T-helper 17 cell (primary cell): ENCODE measurements at regions not wholly inside any gene's neighbourhood (a gene's known extent, or its start where the extent isn't known, plus 50 kb on each side); places are given as distances from the start of the nearest gene placed in this dataset.

ENCODE experiments used
- ATAC-seq: fragments of 150-1000 bp; cut with Tn5 transposase; 2 replicates; pipeline ENCODE4 v1.10.0; 2021; ENCODE audit warnings: mild to moderate bottlenecking, moderate library complexity
- DNase-seq, 3 donors: peaks; one replicate each; pipeline versions ENCODE4 v3.0.0 to v3.0.0-alpha.2; 2020 to 2021
- H3K9me3 ChIP-seq: one replicate; pipeline ENCODE4 v1.7.0; 2013; ENCODE audit warnings: low read length, mild to moderate bottlenecking; ENCODE audit not compliant: control insufficient read depth, poor library complexity, severe bottlenecking
- H3K27ac Mint-ChIP-seq: one replicate; pipeline ENCODE4 v1.8.0; 2022; ENCODE audit warnings: mild to moderate bottlenecking, moderate library complexity, mixed read lengths
- H3K27me3 Mint-ChIP-seq: one replicate; pipeline ENCODE4 v1.8.0; 2022; ENCODE audit warnings: mixed read lengths
- H3K36me3 Mint-ChIP-seq: one replicate; pipeline ENCODE4 v1.8.0; 2022; ENCODE audit warnings: low read depth, mixed read lengths
- H3K4me1 Mint-ChIP-seq: one replicate; pipeline ENCODE4 v1.8.0; 2022; ENCODE audit warnings: mild to moderate bottlenecking, mixed read lengths
- H3K4me3 Mint-ChIP-seq: one replicate; pipeline ENCODE4 v1.8.0; 2022; ENCODE audit warnings: mild to moderate bottlenecking, moderate library complexity, mixed read lengths

DNA sequence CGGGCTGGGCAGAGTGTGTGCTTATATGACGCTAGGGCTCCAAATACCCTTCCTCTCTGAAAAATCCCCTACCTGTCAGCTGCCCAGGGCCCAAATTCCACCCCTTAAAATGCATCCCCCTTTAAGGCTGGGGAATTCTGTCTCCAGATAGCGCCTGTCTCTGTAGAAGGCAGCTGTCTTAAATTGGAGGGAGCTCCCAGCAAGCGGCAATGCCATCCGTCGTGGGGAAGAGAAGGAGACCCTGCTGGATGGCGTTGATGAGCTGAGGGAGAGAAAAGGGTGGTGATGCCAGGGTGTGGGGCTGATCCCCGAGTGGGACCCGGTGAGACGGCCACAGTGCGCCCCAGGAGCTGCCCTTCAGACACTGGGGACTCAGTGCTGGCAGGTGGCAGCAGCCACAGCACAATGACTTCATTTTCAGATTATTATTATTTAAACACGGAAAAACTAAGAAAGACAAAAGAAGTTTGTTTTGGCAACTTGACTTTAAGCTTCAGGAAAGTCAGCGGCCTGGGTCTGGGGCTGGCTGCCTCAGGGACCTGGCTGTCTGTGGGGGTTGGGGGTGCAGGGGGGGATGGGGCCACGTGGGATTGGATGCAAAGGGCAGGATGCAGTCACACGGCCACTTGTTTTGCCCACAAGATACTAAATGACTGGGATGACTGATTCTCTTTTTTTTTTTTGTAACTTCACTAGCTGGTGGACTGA, 152.8 kb downstream of the TFCP2L1 start:
- no peaks in the 10 kb centered on the region for H3K36me3 Mint-ChIP-seq
- no peak for ATAC-seq
- H3K27me3 Mint-ChIP-seq: peaks cover 32% of the 10 kb centered on the region
- no peak overlapping the region for H3K27ac Mint-ChIP-seq
- no peaks in the 10 kb centered on the region for H3K4me1 Mint-ChIP-seq
- H3K9me3 ChIP-seq: no peaks in the 10 kb centered on the region
- no peak for DNase-seq
- H3K4me3 Mint-ChIP-seq: no peak overlapping the region

DNA sequence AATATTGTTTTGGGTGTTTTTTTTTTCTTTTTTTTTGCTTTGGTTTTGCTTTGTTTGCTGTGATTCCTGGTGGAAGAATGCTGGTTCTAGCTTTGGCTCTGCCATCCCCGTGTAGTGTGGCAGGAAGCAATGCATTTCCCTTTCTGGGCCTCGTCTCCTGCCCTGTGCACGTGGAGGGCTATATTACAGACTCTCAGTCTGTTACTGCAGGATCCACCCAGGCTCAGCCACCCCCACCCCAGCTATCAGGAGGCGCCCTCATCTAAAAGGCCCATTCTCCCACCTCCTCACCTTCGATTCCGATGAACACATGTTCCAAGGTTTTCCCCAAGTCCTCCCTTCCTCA, 152.3 kb downstream of the TFCP2L1 start:
- no peak overlapping the region for H3K4me3 Mint-ChIP-seq
- H3K27me3 Mint-ChIP-seq: peaks cover 27% of the 10 kb centered on the region
- ATAC-seq (no peak), DNase-seq (no peak)
- H3K27ac Mint-ChIP-seq: no peak overlapping the region
- H3K36me3 Mint-ChIP-seq: no peaks in the 10 kb centered on the region
- H3K9me3 ChIP-seq: no peaks in the 10 kb centered on the region
- no peaks in the 10 kb centered on the region for H3K4me1 Mint-ChIP-seq

DNA sequence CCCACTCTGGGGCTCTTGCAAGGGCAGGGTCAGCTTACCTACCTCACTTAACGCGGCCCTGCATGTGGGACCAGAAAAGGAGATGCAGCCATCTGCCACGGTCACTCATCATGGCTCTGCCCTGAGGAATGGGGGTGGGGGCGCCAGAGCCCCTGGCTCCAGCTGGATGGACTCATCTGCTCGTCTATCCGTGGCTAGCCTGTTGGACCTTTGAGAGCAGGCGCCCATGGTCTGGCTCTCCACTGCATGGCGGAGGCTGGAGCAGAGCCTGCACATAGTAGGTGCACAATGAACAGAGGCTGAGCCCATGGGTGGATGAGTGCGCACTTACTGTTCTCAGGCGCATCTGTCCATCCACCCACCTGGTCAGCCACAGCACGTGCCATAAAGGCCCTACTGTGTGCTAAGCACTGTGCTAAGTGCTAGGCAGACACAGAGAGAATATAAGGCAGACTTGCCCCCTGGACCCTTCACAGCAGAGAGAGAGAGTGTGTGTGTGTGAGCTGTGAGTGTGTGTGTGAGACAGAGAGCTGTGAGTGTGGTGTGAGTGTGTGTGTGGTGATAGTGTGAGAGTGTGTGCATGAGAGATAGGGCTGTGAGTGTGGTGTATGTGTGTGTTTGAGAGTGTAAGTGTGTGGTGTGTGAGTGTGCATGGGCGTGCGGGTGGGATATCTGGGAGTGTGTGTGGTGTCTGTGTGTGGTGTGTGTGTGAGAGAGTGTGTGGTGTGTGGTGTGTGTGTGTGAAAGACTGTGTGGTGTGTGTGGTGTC, 151.3 kb downstream of the TFCP2L1 start:
- H3K27ac Mint-ChIP-seq: no peak overlapping the region

DNA sequence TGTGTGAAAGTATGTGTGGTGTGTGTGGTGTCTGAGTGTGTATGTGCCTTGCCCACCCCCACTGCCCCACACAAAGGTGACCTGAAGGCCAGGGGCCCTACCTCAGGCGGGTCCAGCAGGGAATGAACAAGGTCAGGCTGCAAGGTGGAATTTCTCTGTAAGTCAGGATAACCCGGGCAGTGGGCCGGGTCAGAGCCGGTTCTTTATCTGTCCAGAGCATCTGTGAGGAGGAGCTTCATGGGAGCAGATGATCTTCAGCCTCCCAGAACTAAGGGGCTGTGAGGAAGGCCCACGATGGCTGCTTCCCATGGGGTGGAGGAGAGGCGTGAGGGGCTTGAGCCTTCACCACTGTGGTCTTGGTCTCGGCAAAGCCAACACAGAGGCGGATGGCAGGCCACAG, 150.3 kb downstream of the TFCP2L1 start:
- Mint-ChIP-seq H3K4me3 (no peak overlapping the region), H3K27ac (no peak overlapping the region), H3K27me3 (peaks cover 16% of the 10 kb centered on the region), H3K4me1 (no peaks in the 10 kb centered on the region), H3K36me3 (no peaks in the 10 kb centered on the region)
- H3K9me3 ChIP-seq: no peaks in the 10 kb centered on the region
- ATAC-seq: no peak
- DNase-seq: no peak

More for the DNA sequence above, 151.3 kb downstream of the TFCP2L1 start:
- no peaks in the 10 kb centered on the region for H3K9me3 ChIP-seq
- no peaks in the 10 kb centered on the region for H3K4me1 Mint-ChIP-seq
- H3K27me3 Mint-ChIP-seq: peaks cover 17% of the 10 kb centered on the region
- H3K4me3 Mint-ChIP-seq: no peak overlapping the region
- DNase-seq (no peak), ATAC-seq (no peak)
- H3K36me3 Mint-ChIP-seq: no peaks in the 10 kb centered on the region

DNA sequence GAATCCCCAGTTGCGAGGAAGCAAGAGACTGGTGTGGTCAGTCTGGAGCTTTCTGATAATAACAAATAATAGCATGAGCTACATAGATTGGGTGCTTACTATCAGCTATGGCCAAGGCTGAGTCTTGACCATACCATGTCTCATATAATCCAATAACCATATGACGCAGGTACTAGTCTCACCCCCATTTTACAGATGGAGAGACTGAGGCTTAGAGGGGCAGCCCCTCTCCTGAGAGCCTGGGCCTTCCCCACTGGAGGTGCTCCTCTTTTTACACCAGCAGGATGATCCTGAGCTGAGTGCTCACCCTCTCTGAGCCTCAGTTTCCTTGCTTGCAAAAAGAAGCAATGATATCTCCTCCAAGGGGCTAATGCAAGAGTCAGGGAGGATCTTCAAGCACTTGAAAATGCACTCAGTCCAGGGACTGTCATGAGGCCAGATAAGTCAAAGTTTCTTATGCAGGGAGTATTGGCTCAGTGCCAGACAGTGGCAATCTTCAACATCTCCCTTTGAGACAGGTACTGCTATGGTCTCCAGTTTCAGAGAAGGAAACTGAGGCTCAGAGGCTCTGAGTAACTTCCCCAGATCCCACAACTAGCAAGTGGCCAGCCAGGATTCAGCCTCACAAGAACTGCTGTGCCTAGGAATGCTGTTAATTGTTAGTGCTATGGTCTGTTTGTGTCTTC, 149.7 kb downstream of the TFCP2L1 start:
- ATAC-seq (no peak), DNase-seq (no peak)
- no peak overlapping the region for H3K4me3 Mint-ChIP-seq
- no peaks in the 10 kb centered on the region for H3K36me3 Mint-ChIP-seq
- no peaks in the 10 kb centered on the region for H3K4me1 Mint-ChIP-seq
- peaks cover 16% of the 10 kb centered on the region for H3K27me3 Mint-ChIP-seq
- no peaks in the 10 kb centered on the region for H3K9me3 ChIP-seq
- H3K27ac Mint-ChIP-seq: no peak overlapping the region

DNA sequence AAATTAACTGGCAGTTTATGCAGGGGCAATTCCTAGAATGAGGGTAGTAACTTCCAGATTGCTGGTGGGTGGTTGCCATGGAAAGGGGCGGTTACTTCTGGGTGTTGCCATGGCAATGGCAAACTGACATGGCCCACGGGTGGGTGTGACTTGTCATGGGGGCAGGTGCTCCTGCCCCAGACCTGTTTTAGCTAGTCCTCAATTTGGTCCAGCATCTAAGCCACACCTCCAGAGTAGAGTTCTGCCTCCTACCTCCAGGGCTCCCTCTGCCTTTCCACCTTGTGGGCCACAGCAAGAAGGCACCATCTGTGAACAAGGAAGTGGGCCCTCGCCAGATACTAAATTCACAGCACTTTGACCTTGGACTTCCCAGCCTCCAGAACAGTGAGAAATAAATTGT, 148.7 kb downstream of the TFCP2L1 start:
- H3K4me3 Mint-ChIP-seq: peak overlapping the region; percentile 9
- DNase-seq (no peak), ATAC-seq (no peak)
- no peaks in the 10 kb centered on the region for H3K9me3 ChIP-seq
- H3K4me1 Mint-ChIP-seq: no peaks in the 10 kb centered on the region
- no peak overlapping the region for H3K27ac Mint-ChIP-seq
- no peaks in the 10 kb centered on the region for H3K36me3 Mint-ChIP-seq
- H3K27me3 Mint-ChIP-seq: peaks cover 16% of the 10 kb centered on the region

DNA sequence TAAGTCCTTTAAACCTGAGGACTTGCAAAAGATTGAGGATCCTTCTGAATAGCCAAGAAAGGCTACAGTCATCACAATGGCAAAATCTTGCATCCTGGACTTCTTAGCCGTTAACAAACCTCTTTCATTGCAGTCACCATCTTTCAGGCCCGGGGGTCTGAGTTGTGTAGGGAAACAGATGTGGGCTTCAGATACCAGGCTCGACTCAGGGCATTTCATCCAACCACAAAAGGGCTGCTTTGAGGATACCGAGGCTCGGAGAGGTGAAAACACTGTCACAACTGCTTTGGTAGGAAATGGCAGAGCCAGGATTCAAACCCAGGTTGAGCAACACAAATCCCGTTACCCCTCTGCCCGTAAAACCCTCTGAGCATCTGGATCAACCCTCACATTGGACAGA, 147.4 kb downstream of the TFCP2L1 start:
- no peak overlapping the region for H3K4me3 Mint-ChIP-seq
- ATAC-seq (no peak), DNase-seq (no peak)
- H3K4me1 Mint-ChIP-seq: no peaks in the 10 kb centered on the region
- no peaks in the 10 kb centered on the region for H3K36me3 Mint-ChIP-seq
- peaks cover 12% of the 10 kb centered on the region for H3K27me3 Mint-ChIP-seq
- no peaks in the 10 kb centered on the region for H3K9me3 ChIP-seq
- no peak overlapping the region for H3K27ac Mint-ChIP-seq

DNA sequence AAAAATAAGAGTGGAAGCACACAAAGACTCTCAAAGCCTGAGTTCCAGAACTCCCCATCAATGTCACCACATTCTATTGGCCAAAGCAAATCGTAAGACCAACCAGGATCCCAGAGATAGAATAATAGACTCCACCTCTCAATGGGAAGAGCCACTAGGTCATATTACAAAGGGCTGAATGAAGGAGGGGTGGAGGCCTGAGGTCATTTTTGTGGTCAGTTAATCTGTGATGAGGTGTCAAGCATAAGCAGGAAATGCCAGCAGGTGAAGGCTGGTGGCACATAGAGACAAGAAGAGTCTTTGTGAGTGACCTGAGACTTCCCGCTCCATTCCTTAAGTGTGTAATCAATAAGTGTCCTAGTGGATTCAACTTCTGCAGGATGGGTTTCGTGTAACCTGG, 144.3 kb downstream of the TFCP2L1 start:
- no peak for DNase-seq
- Mint-ChIP-seq H3K36me3 (no peaks in the 10 kb centered on the region), H3K27ac (no peak overlapping the region), H3K4me1 (no peaks in the 10 kb centered on the region), H3K4me3 (no peak overlapping the region), H3K27me3 (peaks cover 19% of the 10 kb centered on the region)
- H3K9me3 ChIP-seq: no peaks in the 10 kb centered on the region
- no peak for ATAC-seq

DNA sequence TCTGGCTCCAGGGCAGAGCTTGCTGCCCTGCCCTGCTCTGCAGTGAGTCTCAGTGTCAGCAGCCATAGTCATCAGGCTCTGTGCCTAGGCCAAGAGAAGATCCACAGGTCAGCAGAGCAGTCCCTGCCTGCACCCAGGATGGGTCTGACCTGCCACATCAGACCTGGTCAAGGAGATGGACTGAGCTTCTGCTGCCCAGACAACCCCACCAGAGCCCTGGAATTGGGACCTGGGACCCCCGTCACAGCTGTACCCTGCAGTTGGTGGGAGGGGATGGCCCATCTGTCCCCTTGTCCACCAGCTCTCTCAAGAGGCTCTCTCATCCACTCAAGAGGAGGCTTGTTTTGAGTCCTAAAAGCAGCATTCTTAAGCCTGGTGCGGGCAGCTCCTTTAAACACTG, 142.6 kb downstream of the TFCP2L1 start:
- H3K4me1 Mint-ChIP-seq: no peaks in the 10 kb centered on the region
- H3K27me3 Mint-ChIP-seq: peaks cover 12% of the 10 kb centered on the region
- ATAC-seq: no peak
- H3K9me3 ChIP-seq: no peaks in the 10 kb centered on the region
- no peak overlapping the region for H3K27ac Mint-ChIP-seq
- H3K4me3 Mint-ChIP-seq: no peak overlapping the region
- DNase-seq: no peak
- H3K36me3 Mint-ChIP-seq: no peaks in the 10 kb centered on the region

DNA sequence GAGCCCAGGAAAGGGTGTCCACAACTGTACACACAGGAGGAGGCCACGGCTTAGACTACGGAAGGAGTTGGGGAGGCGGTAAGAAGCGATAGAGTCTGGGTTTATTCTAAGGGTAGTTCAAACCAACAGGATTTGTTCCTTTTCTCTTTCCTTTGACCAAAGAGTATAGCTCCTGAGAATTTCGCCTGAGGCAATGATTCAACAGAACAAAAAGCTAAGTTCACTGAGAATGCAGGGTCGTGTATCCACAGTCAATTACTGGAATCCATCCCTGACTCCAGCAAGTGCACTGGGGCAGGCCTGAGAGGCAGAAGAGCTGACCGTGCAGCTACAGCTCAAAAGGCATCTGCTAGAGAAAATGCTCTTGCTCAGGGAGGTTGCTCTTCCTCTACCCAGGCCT, 140.9 kb downstream of the TFCP2L1 start:
- H3K9me3 ChIP-seq: no peaks in the 10 kb centered on the region
- ATAC-seq: no peak
- no peaks in the 10 kb centered on the region for H3K4me1 Mint-ChIP-seq
- DNase-seq: no peak
- H3K36me3 Mint-ChIP-seq: no peaks in the 10 kb centered on the region
- no peak overlapping the region for H3K4me3 Mint-ChIP-seq
- peaks cover 12% of the 10 kb centered on the region for H3K27me3 Mint-ChIP-seq
- H3K27ac Mint-ChIP-seq: no peak overlapping the region

DNA sequence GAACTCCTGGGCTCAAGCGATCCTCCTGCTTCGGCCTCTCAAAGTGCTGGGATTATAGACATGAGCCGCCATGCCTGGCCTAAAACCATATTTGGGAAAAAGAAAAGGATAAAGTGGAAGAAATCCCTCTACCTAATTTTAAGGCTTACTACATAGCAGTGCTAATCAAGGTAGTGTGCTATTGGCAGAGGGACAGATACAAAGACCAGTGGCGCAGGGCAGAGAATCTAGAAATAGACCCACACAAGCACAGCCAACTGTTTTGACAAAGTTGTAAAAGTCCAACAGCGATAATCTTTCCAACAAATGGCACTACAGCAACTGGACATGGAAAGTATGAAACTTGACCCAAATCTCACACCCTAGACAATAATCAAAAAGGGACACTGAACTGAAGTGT, 138.4 kb downstream of the TFCP2L1 start:
- Mint-ChIP-seq H3K27me3 (peaks cover 12% of the 10 kb centered on the region), H3K4me1 (no peaks in the 10 kb centered on the region), H3K36me3 (no peaks in the 10 kb centered on the region), H3K4me3 (no peak overlapping the region), H3K27ac (no peak overlapping the region)
- no peaks in the 10 kb centered on the region for H3K9me3 ChIP-seq
- ATAC-seq (no peak), DNase-seq (no peak)

DNA sequence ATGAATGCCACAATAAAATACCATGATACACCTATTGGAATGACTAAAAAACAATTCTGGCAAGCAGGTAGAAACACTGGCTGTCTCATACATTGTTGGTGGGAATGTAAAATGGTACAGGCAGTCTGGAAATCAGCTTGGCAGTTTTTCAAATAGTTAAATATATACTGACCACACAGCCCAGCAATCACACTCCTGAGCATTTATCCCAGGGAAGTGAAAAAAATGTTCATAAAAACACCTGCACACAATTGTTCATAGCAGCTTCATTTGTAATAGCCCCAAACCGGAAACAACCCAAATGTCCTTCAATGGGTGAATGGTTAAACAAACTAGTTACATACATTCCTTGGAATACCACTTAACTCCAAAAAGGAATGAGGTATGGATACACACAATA, 137.2 kb downstream of the TFCP2L1 start:
- Mint-ChIP-seq H3K4me1 (no peaks in the 10 kb centered on the region), H3K27ac (no peak overlapping the region), H3K4me3 (no peak overlapping the region), H3K36me3 (no peaks in the 10 kb centered on the region), H3K27me3 (peaks cover 12% of the 10 kb centered on the region)
- H3K9me3 ChIP-seq: no peaks in the 10 kb centered on the region
- DNase-seq (no peak), ATAC-seq (no peak)

DNA sequence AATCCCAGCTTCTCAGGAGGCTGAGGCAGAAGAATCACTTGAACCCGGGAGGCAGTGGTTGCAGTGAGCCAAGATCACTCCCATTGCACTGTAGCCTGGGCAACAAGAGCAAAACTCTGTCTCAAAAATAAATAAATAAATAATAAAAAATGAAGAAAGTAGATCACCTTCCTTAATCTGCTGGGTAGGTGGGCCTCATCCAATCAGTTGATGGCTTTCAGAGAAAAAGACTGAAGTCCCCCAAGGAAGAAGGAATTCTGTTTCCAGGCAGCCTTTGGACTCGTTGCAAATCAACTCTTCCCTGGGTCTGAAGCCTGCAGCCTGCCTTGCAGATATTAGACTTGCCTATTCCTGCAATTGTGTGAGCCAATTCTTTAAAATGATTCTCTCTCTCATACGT, 136.5 kb downstream of the TFCP2L1 start:
- H3K27ac Mint-ChIP-seq: no peak overlapping the region
- H3K4me3 Mint-ChIP-seq: no peak overlapping the region
- no peaks in the 10 kb centered on the region for H3K36me3 Mint-ChIP-seq
- no peaks in the 10 kb centered on the region for H3K9me3 ChIP-seq
- DNase-seq (no peak), ATAC-seq (no peak)
- no peaks in the 10 kb centered on the region for H3K4me1 Mint-ChIP-seq
- H3K27me3 Mint-ChIP-seq: peaks cover 6% of the 10 kb centered on the region
